ENCODE measurements at regions not wholly inside any gene's neighbourhood (a gene's known extent, or its start where the extent isn't known, plus 50 kb on each side); places are given as distances from the start of the nearest gene placed in this dataset.

GRCh38 chr1:87795615-87796337 is 467.1 kb downstream of the LMO4 start:
- no peaks in the 10 kb centered on the region for H3K4me1 ChIP-seq

GRCh38 chr1:87796471-87796901 is 467.8 kb downstream of the LMO4 start:
- Histone ChIP-seq H3K4me1 (no peaks in the 10 kb centered on the region), H3K4me3 (no peak overlapping the region), H3K36me3 (no peaks in the 10 kb centered on the region), H3K27me3 (no peaks in the 10 kb centered on the region), H3K9me3 (no peaks in the 10 kb centered on the region), H3K27ac (no peak overlapping the region)
- TF ChIP-seq EP300 (IDR thresholded peaks at IDR 0.05) (no peak), POLR2A (IDR thresholded peaks at IDR 0.05) (no peak), CTCF (IDR thresholded peaks at IDR 0.05) (no peak), POLR2AphosphoS5 (IDR thresholded peaks at IDR 0.05) (no peak)
- no peak for DNase-seq (ENCODE audit: low spot score in 2 of 2)
- WGBS: 95% methylated on average over 9 of the region's 9 CpGs

More at GRCh38 chr1:87795615-87796337, 467.1 kb downstream of the LMO4 start:
- Histone ChIP-seq H3K36me3 (no peaks in the 10 kb centered on the region), H3K27me3 (no peaks in the 10 kb centered on the region), H3K9me3 (no peaks in the 10 kb centered on the region), H3K27ac (no peak overlapping the region), H3K4me3 (no peak overlapping the region)
- 76% methylated on average over 3 of the region's 3 CpGs for WGBS
- no peak for TF ChIP-seq POLR2AphosphoS5 (IDR thresholded peaks at IDR 0.05)
- no peak for TF ChIP-seq CTCF (IDR thresholded peaks at IDR 0.05)
- no peak for TF ChIP-seq POLR2A (IDR thresholded peaks at IDR 0.05)
- TF ChIP-seq EP300 (IDR thresholded peaks at IDR 0.05): no peak
- DNase-seq (ENCODE audit: low spot score in 2 of 2): no peak

GRCh38 chr1:87799451-87799850 is 470.8 kb downstream of the LMO4 start:
- DNase-seq (ENCODE audit: low spot score in 2 of 2): no peak
- Histone ChIP-seq H3K27ac (no peak overlapping the region), H3K9me3 (no peaks in the 10 kb centered on the region), H3K27me3 (no peaks in the 10 kb centered on the region), H3K4me3 (no peak overlapping the region), H3K36me3 (no peaks in the 10 kb centered on the region), H3K4me1 (no peaks in the 10 kb centered on the region)
- 95% methylated on average over 7 of the region's 7 CpGs for WGBS
- TF ChIP-seq CTCF (IDR thresholded peaks at IDR 0.05) (no peak), POLR2A (IDR thresholded peaks at IDR 0.05) (no peak), EP300 (IDR thresholded peaks at IDR 0.05) (no peak), POLR2AphosphoS5 (IDR thresholded peaks at IDR 0.05) (no peak)

GRCh38 chr1:87800006-87800405 is 471.3 kb downstream of the LMO4 start:
- DNase-seq (ENCODE audit: low spot score in 2 of 2): no peak
- no peaks in the 10 kb centered on the region for H3K27me3 ChIP-seq
- TF ChIP-seq POLR2A (IDR thresholded peaks at IDR 0.05) (no peak), POLR2AphosphoS5 (IDR thresholded peaks at IDR 0.05) (no peak), CTCF (IDR thresholded peaks at IDR 0.05) (no peak), EP300 (IDR thresholded peaks at IDR 0.05) (no peak)
- H3K36me3 ChIP-seq: no peaks in the 10 kb centered on the region
- no peaks in the 10 kb centered on the region for H3K4me1 ChIP-seq
- H3K4me3 ChIP-seq: no peak overlapping the region
- no peaks in the 10 kb centered on the region for H3K9me3 ChIP-seq
- no peak overlapping the region for H3K27ac ChIP-seq

- TF ChIP-seq POLR2A (IDR thresholded peaks at IDR 0.05) (no peak), CTCF (IDR thresholded peaks at IDR 0.05) (no peak), EP300 (IDR thresholded peaks at IDR 0.05) (no peak), POLR2AphosphoS5 (IDR thresholded peaks at IDR 0.05) (no peak)
- H3K36me3 ChIP-seq: no peaks in the 10 kb centered on the region
- no peak overlapping the region for H3K27ac ChIP-seq
- H3K4me3 ChIP-seq: no peak overlapping the region
- H3K9me3 ChIP-seq: no peaks in the 10 kb centered on the region
- no peaks in the 10 kb centered on the region for H3K27me3 ChIP-seq
- peaks cover 7% of the 10 kb centered on the region for H3K4me1 ChIP-seq
- DNase-seq (ENCODE audit: low spot score in 2 of 2): no peak
These were observed 474.7 kb downstream of the LMO4 start for GRCh38 chr1:87803375-87803774.

Measured in suprapubic skin (tissue), 4 donors.